GM23248 (cell line): ENCODE measurements at regions not wholly inside any gene's neighbourhood (a gene's known extent, or its start where the extent isn't known, plus 50 kb on each side); places are given as distances from the start of the nearest gene placed in this dataset.

Experiments
- DNase-seq: peaks from one replicate; pipeline ENCODE4 v3.0.0-alpha.2; 2015
- H2AFZ ChIP-seq: fragments of 200-600 bp; sonication (generic); 2 replicates; pipeline ENCODE4 v1.6.1; 2016; ENCODE audit warnings: antibody characterized with exemption
- H3F3A ChIP-seq: fragments of 200-600 bp; sonication (generic); 2 replicates; pipeline ENCODE4 v1.6.1; 2016; ENCODE audit warnings: mild to moderate bottlenecking, antibody characterized with exemption, mixed run types; ENCODE audit not compliant: insufficient read depth
- H3K27ac ChIP-seq: fragments of 200-600 bp; sonication (generic); 2 replicates; pipeline ENCODE4 v1.5.1; 2016; ENCODE audit warnings: mild to moderate bottlenecking
- H3K27me3 ChIP-seq: fragments of 200-600 bp; sonication (generic); replicated peaks from 2 replicates; pipeline ENCODE4 v1.6.1; 2016; ENCODE audit warnings: mild to moderate bottlenecking; ENCODE audit not compliant: insufficient read depth
- H3K36me3 ChIP-seq: fragments of 200-600 bp; sonication (generic); 2 replicates; pipeline ENCODE4 v1.6.1; 2016; ENCODE audit warnings: low read depth, mild to moderate bottlenecking
- H3K4me1 ChIP-seq: fragments of 200-600 bp; sonication (generic); 2 replicates; pipeline ENCODE4 v1.6.1; 2016; ENCODE audit warnings: mild to moderate bottlenecking; ENCODE audit not compliant: insufficient read depth
- H3K4me2 ChIP-seq: fragments of 200-600 bp; sonication (generic); one replicate; pipeline ENCODE4 v1.6.1; 2016; ENCODE audit warnings: mild to moderate bottlenecking; ENCODE audit not compliant: unreplicated experiment
- H3K4me3 ChIP-seq: fragments of 200-600 bp; sonication (generic); 2 replicates; pipeline ENCODE4 v1.5.1; 2016; ENCODE audit warnings: mild to moderate bottlenecking
- H3K79me2 ChIP-seq: fragments of 200-600 bp; sonication (generic); 2 replicates; pipeline ENCODE4 v1.6.1; 2016; ENCODE audit warnings: mild to moderate bottlenecking; ENCODE audit not compliant: insufficient read depth
- H3K9ac ChIP-seq: fragments of 200-600 bp; sonication (generic); 2 replicates; pipeline ENCODE4 v1.6.1; 2016; ENCODE audit warnings: mild to moderate bottlenecking
- H3K9me2 ChIP-seq: fragments of 200-600 bp; sonication (generic); 2 replicates; pipeline ENCODE4 v1.6.1; 2016; ENCODE audit warnings: mixed run types, mild to moderate bottlenecking, moderate library complexity; ENCODE audit not compliant: insufficient read depth
- H3K9me3 ChIP-seq: fragments of 200-600 bp; sonication (generic); one replicate; pipeline ENCODE4 v1.6.1; 2017; ENCODE audit warnings: low read depth
- H4K20me1 ChIP-seq: fragments of 200-600 bp; sonication (generic); 2 replicates; pipeline ENCODE4 v1.6.0; 2016; ENCODE audit not compliant: insufficient read depth
- EZH2 ChIP-seq: fragments of 200-600 bp; sonication (generic); IDR thresholded peaks from 2 replicates; pipeline ENCODE4 v1.6.1; 2018; ENCODE audit warnings: antibody characterized with exemption, mild to moderate bottlenecking; ENCODE audit not compliant: insufficient read depth, poor library complexity, severe bottlenecking
- EZH2phosphoT487 ChIP-seq: fragments of 200-600 bp; sonication (generic); IDR thresholded peaks from 2 replicates; pipeline ENCODE4 v1.6.1; 2018; ENCODE audit warnings: antibody characterized with exemption, moderate library complexity, mild to moderate bottlenecking, low read depth; ENCODE audit not compliant: insufficient read depth
- WGBS, 2 experiments: methylation state at CpG; one replicate each; pipeline ENCODE4 v1.1.6; 2015 to 2017; ENCODE audit warnings: low lambda C conversion rate in 2 of 2, low coverage in 1 of 2; ENCODE audit errors: missing lambda C conversion rate in 2 of 2; 5-methylcytosine and 5-hydroxymethylcytosine counted together
- in situ Hi-C: fragments of 300-500 bp; cut with MboI; formaldehyde crosslinking; loops from 2 replicates; pipeline ENCODE4 v1.15.0; 2020

- H3K4me1 ChIP-seq: no peaks in the 10 kb centered on the region
- H3K9ac ChIP-seq: no peak overlapping the region
- no peaks in the 10 kb centered on the region for H3K36me3 ChIP-seq
- no peak overlapping the region for H3K4me2 ChIP-seq
- no peaks in the 10 kb centered on the region for H4K20me1 ChIP-seq
- no peak overlapping the region for H2AFZ ChIP-seq
- WGBS, 2 experiments: 32 to 33% methylated on average over 2 of the region's 2 CpGs
- no peaks in the 10 kb centered on the region for H3K79me2 ChIP-seq
- H3K27ac ChIP-seq: no peak overlapping the region
- no peaks in the 10 kb centered on the region for H3F3A ChIP-seq
- H3K27me3 ChIP-seq: peaks cover 28% of the 10 kb centered on the region; the same call in 1 of the 2 replicates
- H3K4me3 ChIP-seq: no peak overlapping the region
- in situ Hi-C loops: no loop called here
- no peak for DNase-seq
- TF ChIP-seq EZH2phosphoT487: no peak
- no peak for TF ChIP-seq EZH2
- H3K9me2 ChIP-seq: no peaks in the 10 kb centered on the region
- H3K9me3 ChIP-seq: no peaks in the 10 kb centered on the region
These were observed 93.9 kb upstream of the COG2 start for GRCh38 chr1:230548357-230548756.

GRCh38 chr1:230545181-230545580 lies 97.1 kb upstream of the COG2 start:
- Histone ChIP-seq H3K4me1 (no peaks in the 10 kb centered on the region), H4K20me1 (no peaks in the 10 kb centered on the region), H3K36me3 (no peaks in the 10 kb centered on the region), H3K79me2 (no peaks in the 10 kb centered on the region), H3K4me3 (no peak overlapping the region), H3K27ac (no peak overlapping the region), H3K27me3 (peaks cover 7% of the 10 kb centered on the region; the same call in 1 of the 2 replicates), H2AFZ (no peak overlapping the region), H3K9me3 (no peaks in the 10 kb centered on the region), H3K9me2 (no peaks in the 10 kb centered on the region), H3F3A (no peaks in the 10 kb centered on the region), H3K4me2 (no peak overlapping the region), H3K9ac (no peak overlapping the region)
- in situ Hi-C loops: no loop called here
- 28 to 45% methylated on average over 3 of the region's 3 CpGs for WGBS, 2 experiments
- no peak for DNase-seq
- no peak for TF ChIP-seq EZH2
- TF ChIP-seq EZH2phosphoT487: no peak

- Histone ChIP-seq H3K9ac (no peak overlapping the region), H2AFZ (no peak overlapping the region), H3K4me3 (no peak overlapping the region), H3K79me2 (no peaks in the 10 kb centered on the region), H3K27ac (no peak overlapping the region), H4K20me1 (no peaks in the 10 kb centered on the region), H3K36me3 (no peaks in the 10 kb centered on the region), H3K4me1 (no peaks in the 10 kb centered on the region), H3K9me3 (no peaks in the 10 kb centered on the region), H3K9me2 (no peaks in the 10 kb centered on the region), H3K4me2 (no peak overlapping the region), H3K27me3 (peaks cover 3% of the 10 kb centered on the region; the same call in 1 of the 2 replicates), H3F3A (no peaks in the 10 kb centered on the region)
- TF ChIP-seq EZH2phosphoT487 (no peak), EZH2 (no peak)
- in situ Hi-C loops: no loop called here
- no peak for DNase-seq
These were observed 97.5 kb upstream of the COG2 start for GRCh38 chr1:230544758-230545157.

- H3K9ac ChIP-seq: no peak overlapping the region
- no peaks in the 10 kb centered on the region for H3K9me3 ChIP-seq
- no peak overlapping the region for H3K4me2 ChIP-seq
- H3F3A ChIP-seq: no peaks in the 10 kb centered on the region
- no peaks in the 10 kb centered on the region for H3K4me1 ChIP-seq
- TF ChIP-seq EZH2: no peak
- no peak for TF ChIP-seq EZH2phosphoT487
- no peaks in the 10 kb centered on the region for H3K9me2 ChIP-seq
- H3K36me3 ChIP-seq: no peaks in the 10 kb centered on the region
- H3K27ac ChIP-seq: no peak overlapping the region
- H3K27me3 ChIP-seq: peaks cover 8% of the 10 kb centered on the region; the same call in 1 of the 2 replicates
- in situ Hi-C loops: no loop called here
- no peak for DNase-seq
- WGBS, 2 experiments: 55 to 65% methylated on average over 2 of the region's 2 CpGs
- no peaks in the 10 kb centered on the region for H4K20me1 ChIP-seq
- H2AFZ ChIP-seq: no peak overlapping the region
- H3K79me2 ChIP-seq: no peaks in the 10 kb centered on the region
- no peak overlapping the region for H3K4me3 ChIP-seq
These were observed 99.2 kb upstream of the COG2 start for GRCh38 chr1:230543085-230543484.

- Histone ChIP-seq H3F3A (no peaks in the 10 kb centered on the region), H3K27me3 (peaks cover 9% of the 10 kb centered on the region; the same call in 1 of the 2 replicates), H3K4me1 (no peaks in the 10 kb centered on the region), H3K9ac (no peak overlapping the region), H3K4me2 (no peak overlapping the region), H3K36me3 (no peaks in the 10 kb centered on the region), H3K79me2 (no peaks in the 10 kb centered on the region), H3K4me3 (no peak overlapping the region), H3K9me3 (no peaks in the 10 kb centered on the region), H3K27ac (no peak overlapping the region), H4K20me1 (no peaks in the 10 kb centered on the region), H2AFZ (no peak overlapping the region), H3K9me2 (no peaks in the 10 kb centered on the region)
- DNase-seq: no peak
- TF ChIP-seq EZH2 (no peak), EZH2phosphoT487 (no peak)
- WGBS, 2 experiments: 34 to 47% methylated on average over 2 of the region's 2 CpGs
- in situ Hi-C loops: no loop called here
These were observed 99.6 kb upstream of the COG2 start for GRCh38 chr1:230542681-230543080.
